HG03378 (cell line): ENCODE measurements at regions not wholly inside any gene's neighbourhood (a gene's known extent, or its start where the extent isn't known, plus 50 kb on each side); places are given as distances from the start of the nearest gene placed in this dataset.

Experiments
- ATAC-seq: cut with Tn5 transposase; IDR thresholded peaks from one replicate; pipeline ENCODE4 v1.9.1; 2021; ENCODE audit warnings: mild to moderate bottlenecking, moderate library complexity; ENCODE audit not compliant: unreplicated experiment

GRCh38 chr4:155522201-155522600 is 144.4 kb upstream of the GUCY1A1 start:
- ATAC-seq, result no peak

GRCh38 chr4:155521382-155521781 is 144.6 kb upstream of the MAP9 start:
- ATAC-seq, result no peak

DNA sequence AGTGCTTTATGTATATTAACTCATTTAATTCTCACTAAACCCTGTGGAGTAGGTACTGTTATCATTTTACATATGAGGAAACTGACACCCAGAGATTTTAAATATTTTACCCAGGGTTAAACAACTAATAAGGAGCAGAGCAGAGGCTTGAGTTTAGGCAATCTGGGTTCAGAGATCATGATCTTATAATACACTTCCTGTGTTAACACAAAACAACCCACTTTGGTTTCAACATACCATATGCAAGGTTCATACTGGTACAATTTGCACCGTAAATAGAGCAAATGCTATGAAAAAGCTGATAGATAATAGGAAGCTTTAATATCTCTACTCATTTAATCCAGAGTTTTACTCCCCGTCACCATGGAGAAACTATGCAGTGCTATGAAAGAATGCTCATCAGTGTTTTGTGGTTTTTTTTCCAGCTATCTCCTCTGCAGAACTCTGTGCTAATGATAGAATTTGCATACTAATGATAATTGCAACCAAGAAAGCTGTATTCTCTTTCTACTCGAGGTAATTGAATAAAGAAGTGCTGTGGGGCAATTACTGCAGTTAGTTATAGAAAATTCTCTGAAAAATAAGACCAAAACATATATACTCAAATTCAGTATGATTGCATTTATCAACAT is 138.8 kb upstream of the MAP9 start:
- no peak for ATAC-seq

- no peak for ATAC-seq
Measured at GRCh38 chr4:155514628-155515027, 137.9 kb upstream of the MAP9 start.

- no peak for ATAC-seq
Measured at GRCh38 chr4:155512817-155513216, 136.1 kb upstream of the MAP9 start.

DNA sequence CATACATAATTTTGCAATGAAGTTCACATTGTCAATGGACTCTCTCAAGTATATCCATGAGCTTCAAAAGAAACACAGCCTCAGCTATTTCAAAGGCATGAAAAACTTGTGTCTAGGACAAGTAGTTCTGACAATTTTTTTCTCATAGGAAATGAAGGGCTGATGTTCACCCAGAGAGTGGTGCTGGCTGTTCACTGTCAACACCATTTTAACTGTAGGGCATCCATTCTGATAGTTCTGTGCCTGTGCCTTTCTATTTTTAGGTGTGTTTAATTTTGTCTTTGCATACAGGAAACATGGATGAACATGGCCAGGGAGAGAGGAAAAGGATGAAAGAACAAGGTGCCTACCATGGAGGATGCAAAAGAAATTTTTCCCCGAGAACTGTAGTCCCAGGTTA is 135.3 kb upstream of the MAP9 start:
- no peak for ATAC-seq

GRCh38 chr4:155510771-155511170 is 134.0 kb upstream of the MAP9 start:
- ATAC-seq, result no peak

GRCh38 chr4:155509555-155509954 is 132.8 kb upstream of the MAP9 start:
- no peak for ATAC-seq

- ATAC-seq, result no peak
Measured at GRCh38 chr4:155506745-155507144, 130.0 kb upstream of the MAP9 start.

DNA sequence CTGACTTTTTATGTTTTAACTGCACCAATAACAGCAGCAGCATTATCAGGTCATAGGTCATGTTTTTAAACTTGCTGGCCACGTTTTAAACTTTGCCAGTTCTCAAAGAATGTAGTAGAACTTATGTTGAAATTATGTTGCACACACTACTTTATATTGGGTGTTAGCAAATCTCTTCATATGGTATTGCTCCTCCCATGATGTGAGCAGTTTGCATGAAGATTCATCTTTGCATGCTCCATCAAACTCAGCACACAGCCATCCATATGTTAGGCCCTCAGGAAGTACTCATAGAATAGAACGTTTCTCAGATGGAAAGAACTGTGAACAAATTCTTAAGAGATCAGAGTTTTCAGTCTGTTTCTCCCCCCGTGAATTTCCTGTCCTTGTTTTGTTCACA is 128.6 kb upstream of the MAP9 start:
- ATAC-seq, result no peak

DNA sequence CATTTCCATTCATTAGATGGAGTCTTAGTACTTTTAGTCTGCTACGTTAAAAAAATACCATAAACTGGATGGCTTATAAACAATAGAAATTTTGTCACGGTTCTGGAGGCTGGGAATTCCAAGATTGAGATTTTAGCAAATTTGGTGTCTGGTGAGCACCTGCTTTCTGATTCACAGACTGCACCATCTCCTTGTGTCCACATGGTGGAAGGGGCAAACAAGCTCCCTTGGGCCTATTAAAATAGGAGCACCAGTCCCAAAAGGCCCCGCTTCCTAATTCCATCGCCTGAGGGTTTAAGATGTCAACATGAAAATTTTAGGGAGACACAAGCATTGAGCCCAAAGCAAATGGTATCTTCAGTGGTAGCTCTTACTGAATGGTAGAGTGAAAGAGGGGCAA is 120.5 kb upstream of the MAP9 start:
- ATAC-seq, result no peak

GRCh38 chr4:155496294-155496626 is 119.5 kb upstream of the MAP9 start:
- no peak for ATAC-seq

DNA sequence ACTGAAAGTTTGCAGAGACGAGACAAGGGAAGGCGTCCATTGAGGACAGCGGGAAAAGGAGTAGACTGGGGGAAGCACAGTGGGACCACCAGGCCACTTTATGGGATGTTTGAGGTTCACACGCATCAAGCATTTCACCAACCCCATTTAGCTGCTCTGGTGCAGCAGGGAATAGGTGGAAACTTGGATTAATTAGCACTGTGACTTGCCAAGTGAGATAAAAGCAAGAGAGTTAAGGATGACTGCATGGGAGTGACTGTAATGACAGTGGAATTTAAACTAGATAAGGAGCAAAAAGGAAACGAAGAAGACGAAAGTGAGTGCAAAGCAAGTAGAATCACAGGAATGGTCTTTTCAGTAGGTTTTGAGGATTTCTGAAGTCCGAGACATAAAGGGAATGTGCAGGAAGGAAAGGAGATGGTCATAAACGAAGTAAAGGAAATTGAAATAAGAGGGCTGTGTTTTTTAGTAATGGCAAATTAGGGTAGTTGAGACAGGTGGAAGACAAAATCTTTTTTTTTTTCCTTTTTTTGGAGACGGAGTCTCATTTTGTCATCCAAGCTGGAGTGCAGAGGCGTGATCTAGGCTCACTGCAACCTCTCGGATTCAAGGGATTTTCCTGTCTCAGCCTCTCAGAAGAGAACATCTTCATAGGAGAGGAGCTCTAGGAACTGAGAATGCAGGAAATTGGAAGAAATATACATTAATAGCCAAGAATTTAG is 119.0 kb upstream of the MAP9 start:
- no peak for ATAC-seq

GRCh38 chr4:155494037-155494718 is 117.4 kb upstream of the MAP9 start:
- ATAC-seq, result no peak

DNA sequence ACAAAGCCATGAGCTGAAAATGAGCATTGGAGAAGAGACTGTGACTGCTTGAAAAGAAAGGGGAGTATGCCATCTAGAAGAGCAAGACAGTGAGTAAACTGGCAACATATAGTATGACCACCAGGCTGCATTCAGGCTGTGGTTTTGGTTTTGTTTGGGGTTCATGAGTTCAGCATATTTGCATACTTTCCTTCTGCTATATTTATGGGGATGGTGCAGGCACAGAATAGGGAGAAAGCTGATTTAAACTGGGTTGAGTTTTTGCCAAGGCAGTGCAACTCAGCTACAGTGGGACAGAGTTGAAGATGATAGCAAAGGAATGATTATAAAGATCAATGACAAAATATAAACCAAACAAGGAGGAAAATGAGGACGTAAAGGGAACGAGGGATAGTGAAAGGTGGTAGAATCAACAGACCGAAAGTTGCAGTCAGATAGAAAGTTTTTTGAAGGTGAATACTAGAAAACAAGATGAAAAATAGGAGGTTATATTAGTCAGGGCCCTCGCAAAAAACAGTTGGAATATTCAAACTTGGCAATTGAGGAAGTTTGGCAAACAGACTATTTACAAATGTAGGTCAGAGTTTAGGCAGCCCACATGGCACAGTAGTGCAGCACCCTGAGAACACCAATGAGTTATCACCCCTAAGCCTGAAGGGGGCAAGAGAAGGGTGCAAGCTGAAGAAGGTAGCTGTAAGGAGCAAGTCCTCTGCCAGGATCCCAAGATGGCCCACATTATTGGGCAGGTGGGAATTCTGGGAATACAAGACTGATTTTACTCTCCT is 114.8 kb upstream of the MAP9 start:
- peak; percentile 99 for ATAC-seq

DNA sequence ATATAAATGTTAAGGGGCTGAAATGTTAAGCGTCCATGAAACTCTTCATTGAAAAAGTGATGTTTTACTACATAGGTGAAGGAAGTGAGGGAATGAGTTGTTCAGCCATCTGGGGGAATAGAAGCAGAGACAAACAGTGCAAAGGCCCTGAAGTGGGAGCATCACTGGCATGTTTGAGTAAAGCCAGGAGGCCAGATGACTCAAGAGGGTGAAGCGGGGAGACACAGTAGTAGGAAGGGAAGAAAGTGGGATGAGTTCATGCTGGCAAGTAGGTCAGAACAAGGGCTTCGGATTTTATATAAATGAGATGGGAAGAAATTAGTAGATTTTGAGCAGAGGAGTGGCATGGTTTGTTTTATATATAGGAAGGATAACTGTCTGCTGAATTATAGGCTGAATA is 112.5 kb upstream of the MAP9 start:
- ATAC-seq, result no peak

DNA sequence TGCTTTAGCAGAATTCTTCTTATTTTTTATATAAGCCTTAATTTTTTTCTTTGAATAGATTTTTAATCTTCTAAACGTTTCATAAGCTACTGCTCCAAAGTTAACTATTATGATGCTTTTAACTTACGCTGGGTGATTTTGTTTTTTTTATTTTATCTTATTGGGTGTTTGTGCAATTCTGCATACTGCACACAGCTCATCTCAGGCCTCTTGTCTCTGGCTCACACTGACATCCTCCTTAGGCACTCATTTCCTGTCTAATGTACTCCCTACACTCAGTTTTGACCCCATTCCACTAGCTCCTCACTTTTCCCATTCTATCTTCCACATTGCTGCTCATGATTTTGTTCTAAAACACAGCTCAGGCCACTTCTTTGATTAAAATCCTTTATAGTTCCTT is 111.9 kb upstream of the MAP9 start:
- ATAC-seq, result no peak

- ATAC-seq, result no peak
Measured at GRCh38 chr4:155487210-155487609, 110.4 kb upstream of the MAP9 start.

GRCh38 chr4:155481150-155481549 is 104.4 kb upstream of the MAP9 start:
- no peak for ATAC-seq

GRCh38 chr4:155479835-155480234 is 103.1 kb upstream of the MAP9 start:
- ATAC-seq, result no peak

- ATAC-seq, result no peak
Measured at GRCh38 chr4:155478336-155478835, 101.6 kb upstream of the MAP9 start.
